Fibroblast of villous mesenchyme (primary cell): ENCODE measurements at regions not wholly inside any gene's neighbourhood (a gene's known extent, or its start where the extent isn't known, plus 50 kb on each side); places are given as distances from the start of the nearest gene placed in this dataset.

Source experiments
- DNase-seq: peaks from one replicate; pipeline ENCODE4 v3.0.0-alpha.2; 2010; ENCODE audit warnings: low read depth
- H3K4me3 ChIP-seq: 2 replicates; pipeline ENCODE4 v1.5.1; 2011; ENCODE audit warnings: low read depth, mild to moderate bottlenecking, low read length
- CTCF ChIP-seq: IDR thresholded peaks from 2 replicates; pipeline ENCODE4 v1.5.1; 2012; ENCODE audit warnings: low read depth, mild to moderate bottlenecking, low read length; ENCODE audit not compliant: insufficient read depth

GRCh38 chrX:150036641-150037040, 98.3 kb upstream of the EOLA2 start:
- DNase-seq = no peak
- H3K4me3 ChIP-seq = no peak overlapping the region
- no peak for TF ChIP-seq CTCF

GRCh38 chrX:150037041-150037440, 98.8 kb upstream of the EOLA2 start:
- no peak for TF ChIP-seq CTCF
- DNase-seq = no peak
- no peak overlapping the region for H3K4me3 ChIP-seq

- no peak for DNase-seq
- H3K4me3 ChIP-seq = no peak overlapping the region
- TF ChIP-seq CTCF = no peak
These were observed 100.0 kb upstream of the EOLA2 start for GRCh38 chrX:150038315-150038714.

GRCh38 chrX:150038986-150039599, 100.8 kb upstream of the EOLA2 start:
- no peak for TF ChIP-seq CTCF
- no peak for DNase-seq
- H3K4me3 ChIP-seq = no peak overlapping the region

GRCh38 chrX:150041208-150041607, 102.9 kb upstream of the EOLA2 start:
- no peak for DNase-seq
- TF ChIP-seq CTCF = no peak
- H3K4me3 ChIP-seq = no peak overlapping the region

- TF ChIP-seq CTCF = no peak
- peak; percentile 25 for DNase-seq
- H3K4me3 ChIP-seq = no peak overlapping the region
These were observed 106.3 kb upstream of the EOLA2 start for GRCh38 chrX:150044556-150044955.

GRCh38 chrX:150047818-150048217, 109.5 kb upstream of the EOLA2 start:
- peak; percentile 23 for DNase-seq
- TF ChIP-seq CTCF = no peak
- H3K4me3 ChIP-seq = no peak overlapping the region
